NT2/D1 (cell line): ENCODE measurements at regions not wholly inside any gene's neighbourhood (a gene's known extent, or its start where the extent isn't known, plus 50 kb on each side); places are given as distances from the start of the nearest gene placed in this dataset.

Experiments
- SUZ12 ChIP-seq: IDR thresholded peaks from 2 replicates; pipeline ENCODE4 v1.6.1; 2011; ENCODE audit not compliant: insufficient read length, insufficient read depth; ENCODE audit errors: extremely low read depth
- YY1 ChIP-seq: IDR thresholded peaks from 2 replicates; pipeline ENCODE4 v1.6.1; 2011; ENCODE audit not compliant: insufficient read length, insufficient read depth
- ZNF274 ChIP-seq: IDR thresholded peaks from 2 replicates; pipeline ENCODE4 v1.6.1; 2011; ENCODE audit warnings: mild to moderate bottlenecking, low read depth, low read length

DNA sequence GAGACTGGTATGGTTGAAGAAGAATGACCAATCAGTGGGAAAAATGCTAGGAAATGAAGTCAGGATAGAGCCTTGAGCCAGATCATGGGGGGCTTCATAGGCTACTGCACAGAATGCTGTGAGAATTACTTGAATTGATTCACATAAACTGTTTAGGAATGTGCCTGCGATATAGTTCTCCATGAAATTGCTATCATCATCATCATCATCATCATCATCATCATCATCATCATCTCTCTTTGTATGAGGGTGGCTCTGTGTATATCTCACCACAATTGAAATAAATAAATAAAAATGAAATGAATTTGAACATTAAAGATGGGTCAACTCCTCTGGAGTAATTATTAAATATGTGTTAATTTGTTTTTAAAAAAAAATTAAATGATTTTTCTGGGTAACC is 148.6 kb upstream of the LEF1 start:
- TF ChIP-seq YY1 (no peak), ZNF274 (no peak), SUZ12 (no peak)
